Stimulated activated CD4-positive, alpha-beta T cell treated with anti-CD3 and anti-CD28 coated beads, TNF-alpha, amount 100 ng/mL, for 1 hour (primary cell): ENCODE measurements at regions not wholly inside any gene's neighbourhood (a gene's known extent, or its start where the extent isn't known, plus 50 kb on each side); places are given as distances from the start of the nearest gene placed in this dataset.
"Not testable (repeated sequence)": the region's sequence is repeated elsewhere in the genome, so short reads cannot be mapped to it uniquely, and the experiment has no call there.

Experiments used
- DNase-seq, 3 donors: peaks; one replicate each; pipeline ENCODE4 v3.0.0-alpha.2; 2020; ENCODE audit warnings: low read depth in 3 of 3, low spot score in 1 of 3

DNA sequence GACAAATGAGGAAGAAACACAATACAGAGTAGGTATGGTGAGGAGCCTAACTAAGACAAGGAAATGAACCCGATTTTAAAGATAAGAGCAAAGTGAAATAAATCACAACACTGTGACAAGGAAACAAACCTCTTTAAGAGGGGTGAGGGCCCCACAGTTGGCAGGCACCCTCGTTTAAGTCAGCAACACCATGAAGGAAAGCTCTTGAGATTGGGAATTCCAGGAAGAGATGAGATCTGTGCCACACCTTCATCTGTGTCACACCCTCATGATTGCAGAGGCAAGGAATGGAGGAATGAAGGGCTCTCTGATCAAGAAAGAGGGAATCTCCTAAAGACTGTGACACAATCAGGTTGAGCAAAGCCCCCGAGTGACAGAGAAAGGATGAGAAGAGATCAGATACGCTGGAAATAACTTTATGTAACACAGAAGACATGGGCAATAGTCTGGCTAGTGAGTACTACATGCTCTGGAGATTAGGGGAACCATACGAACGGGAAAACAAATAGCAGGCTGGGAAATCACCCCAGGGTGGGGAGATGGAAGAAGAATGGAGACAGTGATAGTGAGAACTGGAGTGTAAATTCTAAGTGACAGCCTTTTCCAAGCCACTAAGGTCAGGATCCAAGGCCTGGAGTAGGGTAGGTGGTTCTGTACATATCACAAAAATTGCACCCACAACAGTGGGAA lies 51.7 kb upstream of the TERB2 start:
- not testable (repeated sequence) for DNase-seq
